PFSK-1 (cell line): ENCODE measurements at regions not wholly inside any gene's neighbourhood (a gene's known extent, or its start where the extent isn't known, plus 50 kb on each side); places are given as distances from the start of the nearest gene placed in this dataset.

Experiments
- FOXP2 ChIP-seq: optimal IDR thresholded peaks from 2 replicates; pipeline ENCODE3; 2011; ENCODE audit warnings: borderline replicate concordance, control low read depth, inconsistent platforms; ENCODE audit not compliant: insufficient read depth; ENCODE audit errors: extremely low read length, extremely low read depth
- POLR2AphosphoS5 ChIP-seq: IDR thresholded peaks from 2 replicates; pipeline ENCODE4 v1.6.1; 2012; ENCODE audit warnings: low read depth, mild to moderate bottlenecking, control low read depth, low read length, moderate library complexity
- SIN3A ChIP-seq: IDR thresholded peaks from 2 replicates; pipeline ENCODE4 v1.6.1; 2012; ENCODE audit warnings: mild to moderate bottlenecking, low read length, moderate library complexity, borderline replicate concordance; ENCODE audit not compliant: insufficient read depth
- TAF1 ChIP-seq: IDR thresholded peaks from 2 replicates; pipeline ENCODE4 v1.6.1; 2012; ENCODE audit warnings: low read length, control low read depth, borderline replicate concordance; ENCODE audit not compliant: insufficient read depth
- TF ChIP-seq, protein P1 (sequence below), 2 experiments: IDR thresholded peaks; 2 replicates each; pipeline versions ENCODE4 v1.6.1 to v1.8.0; 2011 to 2012; ENCODE audit warnings: low read depth in 2 of 2, low read length in 2 of 2, control low read depth in 1 of 2, inconsistent platforms in 1 of 2, mild to moderate bottlenecking in 1 of 2, moderate library complexity in 1 of 2; ENCODE audit not compliant: insufficient read depth in 1 of 2

DNA sequence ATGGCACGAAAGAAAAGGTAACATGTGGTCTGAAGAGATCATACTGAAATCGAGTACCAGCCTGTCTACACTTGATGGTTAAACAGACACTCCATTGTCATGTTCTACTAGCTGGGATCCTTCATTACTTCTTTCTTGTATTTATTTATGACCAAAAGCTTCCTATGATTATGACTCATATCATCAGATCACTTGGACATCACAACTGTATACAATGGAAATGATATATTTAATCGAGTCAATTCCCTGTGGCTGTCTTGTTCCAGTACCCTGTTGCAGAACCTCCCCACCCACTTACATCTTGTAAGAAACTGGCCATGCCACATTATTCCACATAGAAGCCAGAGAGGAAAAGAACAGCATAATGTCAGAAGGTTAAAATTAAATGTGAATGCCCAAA is 358.9 kb downstream of the ZEB2 start:
- TF ChIP-seq SIN3A (no peak), TAF1 (no peak), POLR2AphosphoS5 (no peak), FOXP2 (no peak)
- TF ChIP-seq, protein P1, sequence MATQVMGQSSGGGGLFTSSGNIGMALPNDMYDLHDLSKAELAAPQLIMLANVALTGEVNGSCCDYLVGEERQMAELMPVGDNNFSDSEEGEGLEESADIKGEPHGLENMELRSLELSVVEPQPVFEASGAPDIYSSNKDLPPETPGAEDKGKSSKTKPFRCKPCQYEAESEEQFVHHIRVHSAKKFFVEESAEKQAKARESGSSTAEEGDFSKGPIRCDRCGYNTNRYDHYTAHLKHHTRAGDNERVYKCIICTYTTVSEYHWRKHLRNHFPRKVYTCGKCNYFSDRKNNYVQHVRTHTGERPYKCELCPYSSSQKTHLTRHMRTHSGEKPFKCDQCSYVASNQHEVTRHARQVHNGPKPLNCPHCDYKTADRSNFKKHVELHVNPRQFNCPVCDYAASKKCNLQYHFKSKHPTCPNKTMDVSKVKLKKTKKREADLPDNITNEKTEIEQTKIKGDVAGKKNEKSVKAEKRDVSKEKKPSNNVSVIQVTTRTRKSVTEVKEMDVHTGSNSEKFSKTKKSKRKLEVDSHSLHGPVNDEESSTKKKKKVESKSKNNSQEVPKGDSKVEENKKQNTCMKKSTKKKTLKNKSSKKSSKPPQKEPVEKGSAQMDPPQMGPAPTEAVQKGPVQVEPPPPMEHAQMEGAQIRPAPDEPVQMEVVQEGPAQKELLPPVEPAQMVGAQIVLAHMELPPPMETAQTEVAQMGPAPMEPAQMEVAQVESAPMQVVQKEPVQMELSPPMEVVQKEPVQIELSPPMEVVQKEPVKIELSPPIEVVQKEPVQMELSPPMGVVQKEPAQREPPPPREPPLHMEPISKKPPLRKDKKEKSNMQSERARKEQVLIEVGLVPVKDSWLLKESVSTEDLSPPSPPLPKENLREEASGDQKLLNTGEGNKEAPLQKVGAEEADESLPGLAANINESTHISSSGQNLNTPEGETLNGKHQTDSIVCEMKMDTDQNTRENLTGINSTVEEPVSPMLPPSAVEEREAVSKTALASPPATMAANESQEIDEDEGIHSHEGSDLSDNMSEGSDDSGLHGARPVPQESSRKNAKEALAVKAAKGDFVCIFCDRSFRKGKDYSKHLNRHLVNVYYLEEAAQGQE (IDR thresholded peaks at IDR 0.05; ENCODE audit: insufficient read depth in 1 of 2, low read depth in 2 of 2, low read length in 2 of 2), result no peak

DNA sequence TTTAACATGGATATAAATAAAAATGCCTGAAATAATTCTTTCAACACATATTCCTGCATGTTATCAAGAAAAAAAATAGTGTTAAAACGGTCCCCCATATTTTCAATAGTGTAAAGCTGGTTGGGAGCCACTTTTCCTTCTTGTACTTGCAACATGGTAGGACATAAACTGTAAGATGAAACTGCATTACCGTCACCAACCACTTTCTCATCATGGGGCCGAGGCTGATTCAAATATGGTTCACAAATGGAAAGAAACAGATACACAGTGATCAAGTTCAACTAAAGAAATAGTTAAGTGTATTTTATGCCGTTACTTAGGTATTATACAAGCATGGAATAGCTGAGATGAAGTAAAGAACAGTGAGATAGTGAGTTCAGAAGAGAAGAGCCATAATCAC is 360.7 kb downstream of the ZEB2 start:
- TF ChIP-seq FOXP2, result no peak
- no peak for TF ChIP-seq POLR2AphosphoS5
- TF ChIP-seq, protein P1 (IDR thresholded peaks at IDR 0.05; ENCODE audit: insufficient read depth in 1 of 2, low read depth in 2 of 2, low read length in 2 of 2), result no peak
- no peak for TF ChIP-seq SIN3A
- no peak for TF ChIP-seq TAF1

DNA sequence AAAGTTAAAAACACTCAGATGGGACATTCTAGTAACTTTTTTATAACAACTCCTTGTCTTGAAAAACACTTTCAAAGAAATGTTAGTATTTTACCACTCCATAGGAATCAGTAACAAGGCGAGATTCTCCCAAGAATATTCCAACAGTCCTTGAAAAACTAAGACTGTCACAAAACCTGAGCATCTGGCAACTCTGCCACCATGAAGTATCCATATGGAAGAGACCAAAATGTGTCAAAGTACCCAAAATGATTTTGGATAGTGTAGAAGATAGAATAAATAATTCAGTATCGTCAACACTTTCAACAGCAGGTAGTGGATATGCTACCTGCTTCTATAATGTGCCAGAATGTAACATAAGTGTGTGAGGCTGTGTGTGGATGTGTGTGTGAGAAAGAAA is 361.8 kb downstream of the ZEB2 start:
- TF ChIP-seq TAF1, result no peak
- TF ChIP-seq SIN3A, result no peak
- TF ChIP-seq FOXP2, result no peak
- TF ChIP-seq, protein P1 (IDR thresholded peaks at IDR 0.05; ENCODE audit: insufficient read depth in 1 of 2, low read depth in 2 of 2, low read length in 2 of 2), result no peak
- no peak for TF ChIP-seq POLR2AphosphoS5

DNA sequence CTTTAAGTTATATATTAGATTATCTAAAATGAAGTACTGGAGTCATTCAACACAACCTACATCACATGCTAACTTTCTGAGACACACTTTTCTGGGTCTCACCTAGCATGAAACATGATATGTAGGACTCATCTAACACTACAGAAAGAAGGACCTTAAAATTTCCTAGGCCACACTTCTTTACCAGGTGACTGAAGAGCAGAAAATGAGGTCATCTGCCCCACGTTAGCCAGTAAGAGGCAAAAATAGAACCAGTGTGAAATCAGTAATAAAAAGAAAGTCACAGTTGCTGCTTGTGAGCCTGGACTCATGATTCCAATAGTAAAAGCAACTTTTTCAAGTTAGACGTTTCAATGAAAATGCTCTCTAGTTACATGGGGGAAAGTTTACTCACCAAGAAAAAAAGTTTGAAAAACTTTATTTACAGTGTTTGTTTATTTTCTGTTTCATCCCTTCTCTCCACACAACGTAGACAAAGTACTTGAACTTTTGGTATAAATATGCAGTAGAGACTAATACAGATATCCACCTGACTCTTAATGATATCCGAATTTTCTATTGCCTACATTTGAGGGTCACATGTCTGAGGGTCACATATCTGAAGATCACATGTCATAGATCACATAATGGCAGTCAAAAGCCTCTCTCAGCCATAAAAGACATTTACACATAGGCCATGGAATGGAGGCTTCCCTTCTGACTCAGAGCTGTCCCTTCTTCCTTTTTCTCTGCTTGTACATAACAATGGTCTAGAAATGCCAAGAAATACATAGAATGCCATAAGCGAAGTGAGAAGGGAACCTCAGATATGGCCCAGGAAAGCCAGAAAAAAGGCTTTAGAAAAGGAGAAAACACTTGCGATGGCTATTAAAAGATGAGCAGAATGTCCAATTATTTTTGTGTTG is 362.9 kb downstream of the ZEB2 start:
- TF ChIP-seq, protein P1 (IDR thresholded peaks at IDR 0.05; ENCODE audit: insufficient read depth in 1 of 2, low read depth in 2 of 2, low read length in 2 of 2), result no peak
- TF ChIP-seq POLR2AphosphoS5 (no peak), FOXP2 (no peak), TAF1 (no peak), SIN3A (no peak)

DNA sequence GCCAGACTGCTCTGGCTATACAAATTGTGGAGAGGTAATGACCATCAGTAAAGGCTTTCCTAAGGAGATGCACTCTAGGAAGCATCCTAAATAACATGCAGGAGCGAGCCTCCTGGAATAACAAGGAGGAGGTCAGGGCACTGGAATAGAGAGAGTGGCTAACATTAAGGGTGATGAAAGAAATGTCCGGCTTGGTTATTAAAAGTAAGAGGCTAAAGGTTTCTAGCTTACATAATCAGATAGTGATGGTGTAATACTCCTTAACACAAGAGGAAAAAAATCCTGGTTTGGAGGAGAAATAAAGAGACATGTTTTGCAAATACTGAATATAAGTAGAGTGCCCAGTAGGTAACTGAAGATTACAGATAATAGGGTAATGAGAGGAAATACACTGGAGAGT is 365.7 kb downstream of the ZEB2 start:
- TF ChIP-seq POLR2AphosphoS5 (no peak), SIN3A (no peak), TAF1 (no peak), FOXP2 (no peak)
- TF ChIP-seq, protein P1 (IDR thresholded peaks at IDR 0.05; ENCODE audit: insufficient read depth in 1 of 2, low read depth in 2 of 2, low read length in 2 of 2), result no peak
